H1 (cell line): ENCODE measurements at regions not wholly inside any gene's neighbourhood (a gene's known extent, or its start where the extent isn't known, plus 50 kb on each side); places are given as distances from the start of the nearest gene placed in this dataset.

Experiments used
- CTCF ChIA-PET: fragments of 300-600 bp; sonication (Branson Sonifier 250); formaldehyde crosslinking; loops from one replicate; lab custom pipeline; 2021; ENCODE audit not compliant: partially characterized antibody; lab: Charles Lee
- POLR2A ChIA-PET: fragments of 300-600 bp; sonication (Branson Sonifier 250); formaldehyde crosslinking; loops from one replicate; lab custom pipeline; 2021; ENCODE audit warnings: inconsistent platforms; ENCODE audit not compliant: partially characterized antibody; lab: Charles Lee
- DNase-seq, 2 experiments: peaks; one replicate each; pipeline versions ENCODE4 v3.0.0 to v3.0.0-alpha.2; 2010 to 2022; ENCODE audit warnings: low spot score in 2 of 2, low read depth in 1 of 2, mixed read lengths in 1 of 2
- FAIRE-seq: peaks from 2 replicates; lab custom pipeline; 2011; peaks lifted over from hg19 to GRCh38; lab: Jason Lieb, UNC
- H2AFZ ChIP-seq: 2 replicates; pipeline ENCODE4 v1.8.1; 2012; ENCODE audit warnings: low read length, inconsistent platforms
- H2AK5ac ChIP-seq: 2 replicates; pipeline ENCODE4 v1.6.1; 2013; ENCODE audit warnings: low read depth, low read length
- H2BK120ac ChIP-seq: replicated peaks from 2 replicates; pipeline ENCODE3; 2013; ENCODE audit warnings: low read depth, low read length, inconsistent platforms
- H2BK12ac ChIP-seq: 2 replicates; pipeline ENCODE4 v1.6.1; 2013; ENCODE audit warnings: low read depth, low read length
- H2BK15ac ChIP-seq: 2 replicates; pipeline ENCODE4 v1.6.1; 2013; ENCODE audit warnings: low read length
- H2BK20ac ChIP-seq: 2 replicates; pipeline ENCODE4 v1.6.1; 2013; ENCODE audit warnings: low read length
- H2BK5ac ChIP-seq: 2 replicates; pipeline ENCODE4 v1.6.1; 2013; ENCODE audit warnings: low read depth, low read length
- H3K14ac ChIP-seq: 2 replicates; pipeline ENCODE4 v1.6.1; 2013; ENCODE audit warnings: inconsistent platforms; ENCODE audit not compliant: insufficient read length
- H3K18ac ChIP-seq: 2 replicates; pipeline ENCODE4 v1.6.1; 2013; ENCODE audit warnings: low read length; ENCODE audit errors: extremely low read depth
- H3K23ac ChIP-seq: 2 replicates; pipeline ENCODE4 v1.6.1; 2013; ENCODE audit warnings: inconsistent platforms; ENCODE audit not compliant: insufficient read length
- H3K23me2 ChIP-seq: 2 replicates; pipeline ENCODE4 v1.6.1; 2013; ENCODE audit warnings: low read depth, low read length
- H3K27ac ChIP-seq: 2 replicates; pipeline ENCODE4 v1.6.1; 2011; ENCODE audit warnings: low read depth, low read length, inconsistent platforms
- H3K27me3 ChIP-seq, 4 experiments: replicated peaks in 1 of 4; 1 replicate in 1 of 4; 2 replicates in 3 of 4; pipeline versions ENCODE4 v1.6.1 to v1.8.1; 2011 to 2013; ENCODE audit warnings: low read length in 3 of 4, mild to moderate bottlenecking in 3 of 4, inconsistent platforms in 2 of 4, mixed read lengths in 2 of 4, moderate library complexity in 1 of 4; ENCODE audit not compliant: control insufficient read depth in 3 of 4, insufficient read depth in 3 of 4; ENCODE audit errors: extremely low read depth in 1 of 4
- H3K36me3 ChIP-seq, 4 experiments: 2 replicates each; pipeline versions ENCODE4 v1.6.1 to v1.8.1; 2011 to 2013; ENCODE audit warnings: mild to moderate bottlenecking in 4 of 4, low read length in 3 of 4, moderate library complexity in 2 of 4, control low read depth in 1 of 4, inconsistent platforms in 1 of 4; ENCODE audit not compliant: insufficient read depth in 4 of 4, control insufficient read depth in 2 of 4
- H3K4ac ChIP-seq: replicated peaks from 2 replicates; pipeline ENCODE3; 2013; ENCODE audit warnings: low read length, low read depth, mixed read lengths, inconsistent platforms; ENCODE audit not compliant: insufficient read length
- H3K4me1 ChIP-seq, 4 experiments: replicated peaks in 1 of 4; 1 replicate in 1 of 4; 2 replicates in 3 of 4; pipeline versions ENCODE4 v1.6.1 to v1.8.1; 2011 to 2013; ENCODE audit warnings: low read length in 3 of 4, inconsistent platforms in 2 of 4, mixed read lengths in 1 of 4; ENCODE audit not compliant: insufficient read depth in 4 of 4, control insufficient read depth in 3 of 4
- H3K4me2 ChIP-seq, 2 experiments: 2 replicates each; pipeline versions ENCODE4 v1.6.1 to v1.8.1; 2011 to 2013; ENCODE audit warnings: low read depth in 2 of 2, low read length in 2 of 2, control low read depth in 1 of 2, inconsistent platforms in 1 of 2, mild to moderate bottlenecking in 1 of 2; ENCODE audit not compliant: insufficient read depth in 1 of 2
- H3K4me3 ChIP-seq, 4 experiments: fragments of 200-600, 300-600 bp in 1 of 4; sonication (generic), shearing (Covaris generic), sonication (Bioruptor Twin) in 1 of 4; 2 replicates each; pipeline versions ENCODE4 v1.5.1 to v1.8.1; 2011 to 2016; ENCODE audit warnings: low read length in 4 of 4, low read depth in 3 of 4, control low read depth in 2 of 4, inconsistent platforms in 2 of 4, mild to moderate bottlenecking in 2 of 4, mixed read lengths in 1 of 4, moderate library complexity in 1 of 4; ENCODE audit not compliant: insufficient read depth in 2 of 4; ENCODE audit errors: extremely low read depth in 1 of 4
- H3K56ac ChIP-seq: replicated peaks from 2 replicates; pipeline ENCODE3; 2013; ENCODE audit warnings: low read depth, mild to moderate bottlenecking, mixed read lengths, low read length, inconsistent platforms; ENCODE audit not compliant: insufficient read length
- H3K79me1 ChIP-seq: 2 replicates; pipeline ENCODE4 v1.6.1; 2013; ENCODE audit warnings: low read depth, low read length, control low read depth
- H3K79me2 ChIP-seq, 2 experiments: 2 replicates each; pipeline versions ENCODE4 v1.6.1 to v1.8.1; 2012 to 2013; ENCODE audit warnings: low read length in 2 of 2, mild to moderate bottlenecking in 2 of 2, inconsistent platforms in 1 of 2; ENCODE audit not compliant: insufficient read depth in 2 of 2, control insufficient read depth in 1 of 2
- H3K9ac ChIP-seq, 4 experiments: replicated peaks in 1 of 4; 1 replicate in 1 of 4; 2 replicates in 3 of 4; pipeline versions ENCODE4 v1.6.1 to v1.8.1; 2011 to 2013; ENCODE audit warnings: low read depth in 3 of 4, low read length in 3 of 4, control low read depth in 2 of 4, mild to moderate bottlenecking in 2 of 4, moderate library complexity in 2 of 4, inconsistent platforms in 1 of 4; ENCODE audit errors: extremely low read depth in 1 of 4
- H3K9me3 ChIP-seq, 2 experiments: 2 replicates each; pipeline versions ENCODE4 v1.6.1 to v1.8.1; 2012 to 2013; ENCODE audit warnings: mild to moderate bottlenecking in 2 of 2, moderate library complexity in 2 of 2, control low read depth in 1 of 2, inconsistent platforms in 1 of 2, low read depth in 1 of 2, low read length in 1 of 2, mixed read lengths in 1 of 2; ENCODE audit not compliant: insufficient read depth in 2 of 2
- H4K20me1 ChIP-seq, 2 experiments: replicated peaks in 1 of 2; 2 replicates each; pipeline versions ENCODE3 to v1.8.1; 2011 to 2013; ENCODE audit warnings: inconsistent platforms in 2 of 2, low read length in 2 of 2, mild to moderate bottlenecking in 1 of 2; ENCODE audit not compliant: insufficient read depth in 2 of 2, control insufficient read depth in 1 of 2
- H4K5ac ChIP-seq: 2 replicates; pipeline ENCODE4 v1.6.1; 2013; ENCODE audit warnings: low read length, low read depth, mixed read lengths, inconsistent platforms; ENCODE audit not compliant: insufficient read length
- H4K8ac ChIP-seq: 2 replicates; pipeline ENCODE4 v1.8.0; 2013; ENCODE audit warnings: mild to moderate bottlenecking, moderate library complexity, low read length, inconsistent platforms; ENCODE audit not compliant: insufficient read depth; ENCODE audit errors: extremely low read depth
- H4K91ac ChIP-seq: replicated peaks from 2 replicates; pipeline ENCODE3; 2013; ENCODE audit warnings: low read length, mixed read lengths, inconsistent platforms; ENCODE audit not compliant: insufficient read length
- ASH2L ChIP-seq: fragments of 200-600, 300-600 bp; sonication (generic); IDR thresholded peaks from one replicate; pipeline ENCODE4 v1.7.1; 2017; ENCODE audit warnings: low read length
- BRCA1 ChIP-seq: IDR thresholded peaks from 2 replicates; pipeline ENCODE4 v1.6.1; 2012; ENCODE audit warnings: low read depth, low read length, improper control_type of control experiment
- GTF2F1 ChIP-seq: IDR thresholded peaks from 2 replicates; pipeline ENCODE4 v1.6.1; 2012; ENCODE audit warnings: low read depth, low read length, improper control_type of control experiment, borderline replicate concordance
- NANOG ChIP-seq: IDR thresholded peaks from 2 replicates; pipeline ENCODE4 v1.6.1; 2011; ENCODE audit warnings: low read length, low read depth, mild to moderate bottlenecking, inconsistent platforms; ENCODE audit not compliant: insufficient read depth, poor library complexity, severe bottlenecking
- NRF1 ChIP-seq: IDR thresholded peaks from 2 replicates; pipeline ENCODE4 v1.6.1; 2011; ENCODE audit warnings: mild to moderate bottlenecking, low read depth, low read length, improper control_type of control experiment
- SIRT6 ChIP-seq: IDR thresholded peaks from one replicate; pipeline ENCODE4 v1.7.1; 2012; ENCODE audit warnings: low read length, inconsistent platforms
- SIX5 ChIP-seq: IDR thresholded peaks from 2 replicates; pipeline ENCODE4 v1.6.1; 2011; ENCODE audit warnings: mild to moderate bottlenecking, low read depth, low read length
- WGBS, 2 experiments: shearing (Covaris generic) in 1 of 2; methylation state at CpG; one replicate each; pipeline versions ENCODE4 v1.1.6 to v1.1.7; 2013 to 2015; ENCODE audit warnings: low lambda C conversion rate in 2 of 2, mixed read lengths in 2 of 2, inconsistent platforms in 1 of 2, low coverage in 1 of 2, missing lambda C conversion rate in 1 of 2; ENCODE audit not compliant: insufficient replicate concordance in 2 of 2, insufficient coverage in 1 of 2, insufficient read length in 1 of 2; ENCODE audit errors: extremely low coverage in 1 of 2, missing lambda C conversion rate in 1 of 2; 5-methylcytosine and 5-hydroxymethylcytosine counted together
- TF ChIP-seq, protein P1 (sequence below): IDR thresholded peaks from 2 replicates; pipeline ENCODE4 v1.6.1; 2012; ENCODE audit warnings: inconsistent platforms

- FAIRE-seq, result no peak
- Histone ChIP-seq H4K91ac (no peak overlapping the region), H3K23me2 (no peaks in the 10 kb centered on the region), H2BK120ac (no peak overlapping the region), H3K23ac (no peak overlapping the region), H2BK12ac (no peak overlapping the region), H2AFZ (no peak overlapping the region), H2BK5ac (no peak overlapping the region), H3K79me2 (no peaks in the 10 kb centered on the region), H3K9ac (no peak overlapping the region), H4K20me1 (no peaks in the 10 kb centered on the region), H3K56ac (no peak overlapping the region), H3K27me3 (no peaks in the 10 kb centered on the region), H2BK15ac (no peak overlapping the region), H3K27ac (no peak overlapping the region), H2AK5ac (no peak overlapping the region), H4K8ac (no peak overlapping the region), H4K5ac (no peak overlapping the region), H2BK20ac (no peak overlapping the region), H3K4me3 (no peak overlapping the region), H3K79me1 (no peaks in the 10 kb centered on the region), H3K36me3 (no peaks in the 10 kb centered on the region), H3K18ac (no peak overlapping the region), H3K4me2 (no peak overlapping the region), H3K14ac (no peak overlapping the region), H3K9me3 (no peaks in the 10 kb centered on the region; a peak in 1 of 4 replicates), H3K4ac (no peak overlapping the region), H3K4me1 (no peaks in the 10 kb centered on the region)
- DNase-seq, result no peak
- POLR2A ChIA-PET, result no interaction called here
- TF ChIP-seq GTF2F1, result no peak
- no peak for TF ChIP-seq SIRT6
- TF ChIP-seq NRF1, result no peak
- no peak for TF ChIP-seq SIX5
- no peak for TF ChIP-seq NANOG
- TF ChIP-seq, protein P1, sequence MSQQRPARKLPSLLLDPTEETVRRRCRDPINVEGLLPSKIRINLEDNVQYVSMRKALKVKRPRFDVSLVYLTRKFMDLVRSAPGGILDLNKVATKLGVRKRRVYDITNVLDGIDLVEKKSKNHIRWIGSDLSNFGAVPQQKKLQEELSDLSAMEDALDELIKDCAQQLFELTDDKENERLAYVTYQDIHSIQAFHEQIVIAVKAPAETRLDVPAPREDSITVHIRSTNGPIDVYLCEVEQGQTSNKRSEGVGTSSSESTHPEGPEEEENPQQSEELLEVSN, result no peak
- no peak for TF ChIP-seq BRCA1
- TF ChIP-seq ASH2L, result no peak
- CTCF ChIA-PET, result interaction anchor here (1.2 to 1.4 kb wide), 2 partner anchors 18 to 37 kb away, joined by 4 to 5 read pairs; no protein-coding TSS in a partner anchor
- 88% methylated on average over 1 of the region's 1 CpG; no CpG with 5 or more reads in 1 of the 2 experiments for WGBS, 2 experiments
These were observed 1130.2 kb upstream of the MIR17HG start for GRCh38 chr13:90217275-90217674.
